ENCODE measurements at regions not wholly inside any gene's neighbourhood (a gene's known extent, or its start where the extent isn't known, plus 50 kb on each side); places are given as distances from the start of the nearest gene placed in this dataset.

GRCh38 chr2:9771481-9772017, 71.7 kb upstream of the TAF1B start:
- Histone ChIP-seq H3K9ac (ENCODE audit: low read depth, low read length) (no peak overlapping the region), H3K36me3 (ENCODE audit: control insufficient read depth, insufficient read depth, low read length) (no peaks in the 10 kb centered on the region), H3K4me3 (ENCODE audit: low read depth, low read length) (no peak overlapping the region), H3K27me3 (ENCODE audit: control insufficient read depth, insufficient read depth, low read length) (peaks cover 7% of the 10 kb centered on the region), H3K4me1 (ENCODE audit: control insufficient read depth, insufficient read depth, low read length) (peaks cover 10% of the 10 kb centered on the region), H3K9me3 (ENCODE audit: control insufficient read depth, insufficient read depth, low read length) (no peaks in the 10 kb centered on the region)

- no peak overlapping the region for H3K4me3 ChIP-seq (ENCODE audit: low read depth, low read length)
- H3K9ac ChIP-seq (ENCODE audit: low read depth, low read length) = no peak overlapping the region
- peaks cover 7% of the 10 kb centered on the region for H3K27me3 ChIP-seq (ENCODE audit: control insufficient read depth, insufficient read depth, low read length)
- no peaks in the 10 kb centered on the region for H3K9me3 ChIP-seq (ENCODE audit: control insufficient read depth, insufficient read depth, low read length)
- H3K36me3 ChIP-seq (ENCODE audit: control insufficient read depth, insufficient read depth, low read length) = no peaks in the 10 kb centered on the region
- peaks cover 10% of the 10 kb centered on the region for H3K4me1 ChIP-seq (ENCODE audit: control insufficient read depth, insufficient read depth, low read length)
These were observed 71.0 kb upstream of the TAF1B start for GRCh38 chr2:9772035-9772998.

GRCh38 chr2:9772999-9773902, 70.0 kb upstream of the TAF1B start:
- H3K4me1 ChIP-seq (ENCODE audit: control insufficient read depth, insufficient read depth, low read length) = peaks cover 10% of the 10 kb centered on the region
- no peak overlapping the region for H3K9ac ChIP-seq (ENCODE audit: low read depth, low read length)
- no peaks in the 10 kb centered on the region for H3K9me3 ChIP-seq (ENCODE audit: control insufficient read depth, insufficient read depth, low read length)
- H3K27me3 ChIP-seq (ENCODE audit: control insufficient read depth, insufficient read depth, low read length) = peaks cover 3% of the 10 kb centered on the region
- no peak overlapping the region for H3K4me3 ChIP-seq (ENCODE audit: low read depth, low read length)
- no peaks in the 10 kb centered on the region for H3K36me3 ChIP-seq (ENCODE audit: control insufficient read depth, insufficient read depth, low read length)

DNA sequence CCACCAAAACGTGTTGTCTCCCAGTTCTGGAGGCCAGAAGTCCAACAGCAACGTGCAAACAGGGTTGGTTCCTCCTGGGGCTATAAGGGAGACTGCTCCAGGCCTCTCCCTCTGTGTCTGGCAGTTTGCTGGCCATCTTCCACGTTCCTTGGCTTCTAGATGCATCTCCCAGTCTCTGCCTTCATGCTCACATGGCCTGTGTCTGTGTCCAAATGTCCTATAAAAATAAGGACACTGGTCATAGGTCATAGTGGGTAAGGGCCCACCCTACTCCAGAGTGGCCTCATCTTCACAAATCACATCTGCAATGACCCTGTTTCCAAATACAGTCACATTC, 69.4 kb upstream of the TAF1B start:
- Histone ChIP-seq H3K4me1 (ENCODE audit: control insufficient read depth, insufficient read depth, low read length) (peaks cover 10% of the 10 kb centered on the region), H3K27me3 (ENCODE audit: control insufficient read depth, insufficient read depth, low read length) (peaks cover 3% of the 10 kb centered on the region), H3K4me3 (ENCODE audit: low read depth, low read length) (no peak overlapping the region), H3K9me3 (ENCODE audit: control insufficient read depth, insufficient read depth, low read length) (no peaks in the 10 kb centered on the region), H3K9ac (ENCODE audit: low read depth, low read length) (no peak overlapping the region), H3K36me3 (ENCODE audit: control insufficient read depth, insufficient read depth, low read length) (no peaks in the 10 kb centered on the region)

GRCh38 chr2:9774266-9774665, 69.0 kb upstream of the TAF1B start:
- no peak overlapping the region for H3K9ac ChIP-seq (ENCODE audit: low read depth, low read length)
- H3K9me3 ChIP-seq (ENCODE audit: control insufficient read depth, insufficient read depth, low read length) = no peaks in the 10 kb centered on the region
- H3K4me3 ChIP-seq (ENCODE audit: low read depth, low read length) = no peak overlapping the region
- no peaks in the 10 kb centered on the region for H3K36me3 ChIP-seq (ENCODE audit: control insufficient read depth, insufficient read depth, low read length)
- peaks cover 6% of the 10 kb centered on the region for H3K4me1 ChIP-seq (ENCODE audit: control insufficient read depth, insufficient read depth, low read length)
- H3K27me3 ChIP-seq (ENCODE audit: control insufficient read depth, insufficient read depth, low read length) = peaks cover 3% of the 10 kb centered on the region

DNA sequence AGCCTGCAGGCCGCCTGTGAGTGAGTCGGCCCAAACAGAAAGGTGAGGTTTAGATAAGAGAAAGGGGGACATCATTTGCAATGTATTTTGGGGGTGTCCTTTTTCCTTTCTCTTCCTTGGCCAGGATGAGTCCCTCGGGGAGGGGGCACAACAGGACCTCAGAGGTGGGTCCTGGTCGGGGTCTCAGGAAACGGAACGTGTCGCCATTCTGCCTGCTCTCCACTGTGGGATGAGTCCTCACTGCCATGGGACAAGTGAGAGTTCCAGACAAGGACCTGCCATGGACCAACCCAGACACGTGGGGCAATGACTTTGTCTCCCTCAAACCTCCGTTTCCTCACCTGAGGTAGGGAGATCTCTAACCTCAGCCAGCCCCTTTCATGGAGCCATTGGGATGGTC, 67.9 kb upstream of the TAF1B start:
- Histone ChIP-seq H3K4me3 (ENCODE audit: low read depth, low read length) (no peak overlapping the region), H3K9ac (ENCODE audit: low read depth, low read length) (no peak overlapping the region), H3K36me3 (ENCODE audit: control insufficient read depth, insufficient read depth, low read length) (no peaks in the 10 kb centered on the region), H3K4me1 (ENCODE audit: control insufficient read depth, insufficient read depth, low read length) (no peaks in the 10 kb centered on the region), H3K9me3 (ENCODE audit: control insufficient read depth, insufficient read depth, low read length) (no peaks in the 10 kb centered on the region), H3K27me3 (ENCODE audit: control insufficient read depth, insufficient read depth, low read length) (no peaks in the 10 kb centered on the region)

DNA sequence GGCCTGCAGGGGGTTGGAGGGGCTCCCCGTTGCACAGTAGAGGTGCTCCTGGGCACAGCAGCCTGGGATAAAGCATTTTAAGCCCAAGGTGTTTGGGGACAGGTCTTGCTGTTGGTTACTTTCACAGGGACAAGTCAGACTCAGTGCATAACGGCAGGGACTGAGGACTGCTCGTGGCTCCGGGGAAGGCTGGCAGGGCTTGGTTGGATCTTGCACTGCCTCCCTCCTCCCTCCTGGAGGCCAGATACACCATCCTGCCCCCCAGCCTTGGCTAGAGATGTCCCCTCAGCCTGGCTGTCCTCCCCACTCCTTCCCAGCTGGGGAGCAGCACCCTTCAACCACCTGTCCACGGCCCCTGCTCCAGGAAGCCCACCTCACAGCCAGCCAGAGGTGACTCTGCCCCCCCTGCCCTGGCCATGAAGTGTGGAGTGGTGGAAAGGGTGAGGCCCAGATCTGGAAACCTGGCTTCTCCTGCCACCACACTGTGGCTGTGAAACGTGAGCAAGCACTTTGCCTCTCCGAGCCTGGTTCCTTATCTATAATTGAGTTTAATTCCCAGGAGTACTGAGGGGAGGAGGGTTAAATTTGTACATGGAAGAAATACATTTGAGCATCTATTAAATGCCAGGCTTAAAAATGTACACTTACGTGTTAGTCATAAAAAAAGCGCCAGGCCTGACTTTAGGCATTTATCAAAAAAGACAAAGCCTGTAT, 67.1 kb upstream of the TAF1B start:
- Histone ChIP-seq H3K9me3 (ENCODE audit: control insufficient read depth, insufficient read depth, low read length) (no peaks in the 10 kb centered on the region), H3K4me1 (ENCODE audit: control insufficient read depth, insufficient read depth, low read length) (no peaks in the 10 kb centered on the region), H3K4me3 (ENCODE audit: low read depth, low read length) (no peak overlapping the region), H3K9ac (ENCODE audit: low read depth, low read length) (no peak overlapping the region), H3K27me3 (ENCODE audit: control insufficient read depth, insufficient read depth, low read length) (no peaks in the 10 kb centered on the region), H3K36me3 (ENCODE audit: control insufficient read depth, insufficient read depth, low read length) (no peaks in the 10 kb centered on the region)

DNA sequence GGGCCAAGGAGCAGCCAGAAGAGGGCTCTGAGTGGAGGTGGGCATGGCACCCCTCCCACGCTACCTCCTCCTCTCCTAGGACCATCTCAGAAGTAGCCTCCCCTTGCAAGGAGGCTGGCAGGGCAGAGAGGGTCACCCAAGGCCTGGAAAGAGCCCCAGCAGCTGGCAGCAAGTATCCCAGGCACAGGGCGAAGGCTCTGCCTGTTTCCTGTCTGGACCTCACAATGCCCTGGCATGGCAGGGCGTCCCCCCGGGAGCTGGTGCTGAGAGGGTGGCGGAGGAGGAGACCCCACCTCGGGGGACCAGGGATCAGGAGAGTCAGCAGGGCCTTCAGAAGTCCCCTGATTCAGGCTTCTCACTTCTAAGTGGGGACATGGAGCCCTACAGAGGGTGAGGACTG, 66.2 kb upstream of the TAF1B start:
- H3K4me1 ChIP-seq (ENCODE audit: control insufficient read depth, insufficient read depth, low read length) = no peaks in the 10 kb centered on the region
- H3K4me3 ChIP-seq (ENCODE audit: low read depth, low read length) = no peak overlapping the region
- no peak overlapping the region for H3K9ac ChIP-seq (ENCODE audit: low read depth, low read length)
- no peaks in the 10 kb centered on the region for H3K27me3 ChIP-seq (ENCODE audit: control insufficient read depth, insufficient read depth, low read length)
- no peaks in the 10 kb centered on the region for H3K9me3 ChIP-seq (ENCODE audit: control insufficient read depth, insufficient read depth, low read length)
- H3K36me3 ChIP-seq (ENCODE audit: control insufficient read depth, insufficient read depth, low read length) = no peaks in the 10 kb centered on the region

DNA sequence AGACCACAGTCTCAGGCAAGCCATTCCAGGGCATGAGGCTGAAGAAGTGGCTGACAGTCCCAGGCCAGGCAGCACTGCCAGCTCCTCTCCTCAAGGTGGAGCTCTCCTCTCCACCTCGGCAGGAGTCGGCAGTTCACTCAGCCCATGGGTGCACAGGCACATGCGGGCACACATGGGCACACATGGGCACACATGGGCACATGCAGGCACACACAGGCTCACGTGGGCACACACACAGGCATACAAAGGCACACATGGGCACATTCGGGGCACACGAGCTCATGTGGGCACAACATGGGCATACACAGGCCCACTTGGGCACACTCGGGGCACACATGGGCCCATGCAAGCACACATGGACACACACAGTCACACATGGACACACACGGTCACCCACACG, 65.3 kb upstream of the TAF1B start:
- Histone ChIP-seq H3K36me3 (ENCODE audit: control insufficient read depth, insufficient read depth, low read length) (no peaks in the 10 kb centered on the region), H3K9me3 (ENCODE audit: control insufficient read depth, insufficient read depth, low read length) (no peaks in the 10 kb centered on the region), H3K4me3 (ENCODE audit: low read depth, low read length) (no peak overlapping the region), H3K4me1 (ENCODE audit: control insufficient read depth, insufficient read depth, low read length) (no peaks in the 10 kb centered on the region), H3K27me3 (ENCODE audit: control insufficient read depth, insufficient read depth, low read length) (no peaks in the 10 kb centered on the region), H3K9ac (ENCODE audit: low read depth, low read length) (no peak overlapping the region)

GRCh38 chr2:9778471-9779316, 64.6 kb upstream of the TAF1B start:
- Histone ChIP-seq H3K27me3 (ENCODE audit: control insufficient read depth, insufficient read depth, low read length) (no peaks in the 10 kb centered on the region), H3K36me3 (ENCODE audit: control insufficient read depth, insufficient read depth, low read length) (no peaks in the 10 kb centered on the region), H3K4me3 (ENCODE audit: low read depth, low read length) (no peak overlapping the region), H3K4me1 (ENCODE audit: control insufficient read depth, insufficient read depth, low read length) (no peaks in the 10 kb centered on the region), H3K9me3 (ENCODE audit: control insufficient read depth, insufficient read depth, low read length) (no peaks in the 10 kb centered on the region), H3K9ac (ENCODE audit: low read depth, low read length) (no peak overlapping the region)

All from iPS-15b (cell line).